ENCODE measurements at regions not wholly inside any gene's neighbourhood (a gene's known extent, or its start where the extent isn't known, plus 50 kb on each side); places are given as distances from the start of the nearest gene placed in this dataset.

DNA sequence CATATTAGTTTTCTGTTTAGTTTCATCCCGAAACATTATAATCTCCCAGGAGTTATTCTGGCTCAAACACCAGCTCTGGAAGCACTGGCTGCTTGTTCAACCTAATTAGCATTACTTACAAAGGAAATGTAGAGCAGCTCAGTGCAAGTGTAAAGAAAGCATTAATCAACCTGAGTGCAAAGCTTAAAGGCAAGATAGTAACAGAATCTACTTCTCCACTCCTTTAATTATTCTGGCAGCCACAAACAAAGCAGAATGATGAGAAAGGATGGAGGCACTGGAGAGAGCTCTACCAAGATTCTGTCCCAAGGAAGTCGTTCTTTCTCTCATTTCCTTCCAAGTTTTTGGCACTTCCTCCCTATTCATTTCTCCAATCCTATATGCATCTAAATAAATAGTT is 1384.0 kb downstream of the ZPLD1 start:
- Histone ChIP-seq H3K4me1 (ENCODE audit: control insufficient read depth in 3 of 3, insufficient read depth in 3 of 3, low read length in 3 of 3) (no peaks in the 10 kb centered on the region), H3K9ac (ENCODE audit: low read depth in 1 of 3, low read length in 3 of 3) (no peak overlapping the region), H3K9me3 (ENCODE audit: control insufficient read depth in 3 of 3, low read length in 3 of 3) (no peaks in the 10 kb centered on the region), H3K36me3 (ENCODE audit: control insufficient read depth in 3 of 3, insufficient read depth in 3 of 3, low read length in 3 of 3) (no peaks in the 10 kb centered on the region), H3K4me3 (ENCODE audit: low read length in 3 of 3) (no peak overlapping the region), H3K27me3 (ENCODE audit: control insufficient read depth in 3 of 3, insufficient read depth in 3 of 3, low read length in 3 of 3) (no peaks in the 10 kb centered on the region), H3K27ac (ENCODE audit: low read depth, low read length) (no peak overlapping the region)

DNA sequence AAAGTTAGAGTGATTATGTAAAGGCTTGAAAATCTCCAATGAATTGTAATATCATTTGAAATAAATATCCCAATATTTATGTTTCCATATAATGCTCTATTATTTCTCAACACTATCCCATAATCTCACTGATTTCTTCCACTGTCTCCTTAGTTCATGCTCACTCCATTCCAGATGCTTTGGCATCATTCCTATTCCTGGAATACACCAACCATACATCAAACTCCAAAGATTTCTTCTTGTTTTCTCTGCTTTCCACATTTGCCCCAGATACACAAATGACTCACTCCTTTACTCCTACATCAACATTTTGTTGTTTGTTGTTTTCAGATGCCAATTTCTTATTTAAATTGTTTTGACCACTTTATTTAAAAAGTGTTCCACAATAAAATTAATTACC is 1390.8 kb downstream of the ZPLD1 start:
- no peak overlapping the region for H3K4me3 ChIP-seq (ENCODE audit: low read length in 3 of 3)
- H3K9ac ChIP-seq (ENCODE audit: low read depth in 1 of 3, low read length in 3 of 3) = no peak overlapping the region
- no peaks in the 10 kb centered on the region for H3K4me1 ChIP-seq (ENCODE audit: control insufficient read depth in 3 of 3, insufficient read depth in 3 of 3, low read length in 3 of 3)
- H3K27me3 ChIP-seq (ENCODE audit: control insufficient read depth in 3 of 3, insufficient read depth in 3 of 3, low read length in 3 of 3) = no peaks in the 10 kb centered on the region
- no peak overlapping the region for H3K27ac ChIP-seq (ENCODE audit: low read depth, low read length)
- no peaks in the 10 kb centered on the region for H3K9me3 ChIP-seq (ENCODE audit: control insufficient read depth in 3 of 3, low read length in 3 of 3)
- H3K36me3 ChIP-seq (ENCODE audit: control insufficient read depth in 3 of 3, insufficient read depth in 3 of 3, low read length in 3 of 3) = no peaks in the 10 kb centered on the region

DNA sequence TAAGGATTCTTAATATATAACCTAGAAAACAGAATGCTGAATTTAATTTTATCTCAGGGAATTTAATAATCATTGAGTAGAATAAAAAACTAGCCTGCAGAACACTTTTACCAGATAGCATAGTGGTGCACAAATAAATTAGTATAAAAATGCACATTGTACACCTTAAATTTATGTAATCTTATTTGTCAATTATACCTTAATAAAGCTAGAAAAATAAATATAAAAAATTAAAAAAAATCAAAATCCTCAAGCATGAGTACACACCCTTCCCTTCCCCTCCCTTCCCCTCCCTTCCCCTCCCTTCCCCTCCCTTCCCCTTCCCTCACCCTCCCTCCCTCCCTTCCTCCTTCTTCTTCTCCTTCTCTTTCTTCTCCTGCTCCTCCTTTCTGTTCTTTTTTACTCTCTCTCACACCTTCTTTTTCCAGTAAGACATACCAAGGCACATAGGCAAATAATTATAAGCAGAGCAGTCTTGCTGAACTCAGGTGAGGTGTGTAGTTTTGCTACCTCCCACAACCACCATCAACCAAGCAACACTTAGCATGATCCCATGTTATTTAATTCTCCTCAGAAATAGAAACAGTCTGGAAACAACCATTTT is 1395.0 kb downstream of the ZPLD1 start:
- Histone ChIP-seq H3K27me3 (ENCODE audit: control insufficient read depth in 3 of 3, insufficient read depth in 3 of 3, low read length in 3 of 3) (no peaks in the 10 kb centered on the region), H3K9me3 (ENCODE audit: control insufficient read depth in 3 of 3, low read length in 3 of 3) (no peaks in the 10 kb centered on the region), H3K27ac (ENCODE audit: low read depth, low read length) (no peak overlapping the region), H3K4me3 (ENCODE audit: low read length in 3 of 3) (no peak overlapping the region), H3K4me1 (ENCODE audit: control insufficient read depth in 3 of 3, insufficient read depth in 3 of 3, low read length in 3 of 3) (no peaks in the 10 kb centered on the region), H3K36me3 (ENCODE audit: control insufficient read depth in 3 of 3, insufficient read depth in 3 of 3, low read length in 3 of 3) (no peaks in the 10 kb centered on the region), H3K9ac (ENCODE audit: low read depth in 1 of 3, low read length in 3 of 3) (no peak overlapping the region)

DNA sequence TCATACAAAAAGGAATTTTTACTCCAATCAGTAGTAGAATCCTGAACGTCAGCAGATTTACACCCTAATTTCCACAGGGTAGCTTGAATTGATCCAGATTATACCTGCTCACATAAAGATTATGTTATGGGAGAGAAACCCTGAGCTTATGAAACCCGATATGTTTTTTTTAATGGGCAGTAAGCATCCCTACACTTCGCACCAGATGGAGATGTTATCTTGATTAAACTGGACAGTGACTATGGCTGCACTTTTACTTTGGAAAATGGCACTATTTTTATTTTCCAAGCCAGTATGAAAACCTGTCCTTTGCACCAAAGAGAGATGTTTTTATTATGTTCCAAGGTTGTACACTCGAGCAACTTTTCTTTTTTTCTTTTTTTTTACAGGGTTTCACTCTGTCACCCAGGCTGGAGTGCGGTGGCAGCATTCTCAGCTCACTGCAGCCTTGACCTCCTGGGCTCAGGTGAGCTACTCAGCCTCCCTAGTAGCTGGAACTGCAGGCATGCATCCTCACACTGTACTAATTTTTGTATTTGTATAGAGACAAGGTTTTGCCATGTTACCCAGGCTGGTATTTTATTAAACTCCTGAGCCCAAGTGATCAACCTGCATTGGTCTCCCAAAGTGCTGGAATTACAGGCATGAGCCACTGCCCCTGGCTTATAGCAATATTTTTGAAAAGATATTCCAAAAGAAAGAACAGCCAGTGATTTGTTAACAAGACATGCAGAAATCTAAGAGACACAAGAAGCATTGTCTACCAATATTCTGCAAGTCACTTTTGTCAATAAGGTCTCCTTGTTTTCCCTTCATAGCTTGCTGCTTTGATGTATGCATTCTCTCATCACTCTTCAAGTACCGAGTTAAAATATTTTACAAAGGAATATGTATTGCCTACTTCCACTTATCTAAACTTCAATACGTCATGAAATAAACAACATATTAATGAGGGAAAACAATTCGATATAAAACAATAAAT is 1412.6 kb downstream of the ZPLD1 start:
- no peak overlapping the region for H3K9ac ChIP-seq (ENCODE audit: low read depth in 1 of 3, low read length in 3 of 3)
- no peak overlapping the region for H3K4me3 ChIP-seq (ENCODE audit: low read length in 3 of 3)
- H3K9me3 ChIP-seq (ENCODE audit: control insufficient read depth in 3 of 3, low read length in 3 of 3) = no peaks in the 10 kb centered on the region
- no peak overlapping the region for H3K27ac ChIP-seq (ENCODE audit: low read depth, low read length)
- H3K36me3 ChIP-seq (ENCODE audit: control insufficient read depth in 3 of 3, insufficient read depth in 3 of 3, low read length in 3 of 3) = no peaks in the 10 kb centered on the region
- no peaks in the 10 kb centered on the region for H3K27me3 ChIP-seq (ENCODE audit: control insufficient read depth in 3 of 3, insufficient read depth in 3 of 3, low read length in 3 of 3)
- no peaks in the 10 kb centered on the region for H3K4me1 ChIP-seq (ENCODE audit: control insufficient read depth in 3 of 3, insufficient read depth in 3 of 3, low read length in 3 of 3)

DNA sequence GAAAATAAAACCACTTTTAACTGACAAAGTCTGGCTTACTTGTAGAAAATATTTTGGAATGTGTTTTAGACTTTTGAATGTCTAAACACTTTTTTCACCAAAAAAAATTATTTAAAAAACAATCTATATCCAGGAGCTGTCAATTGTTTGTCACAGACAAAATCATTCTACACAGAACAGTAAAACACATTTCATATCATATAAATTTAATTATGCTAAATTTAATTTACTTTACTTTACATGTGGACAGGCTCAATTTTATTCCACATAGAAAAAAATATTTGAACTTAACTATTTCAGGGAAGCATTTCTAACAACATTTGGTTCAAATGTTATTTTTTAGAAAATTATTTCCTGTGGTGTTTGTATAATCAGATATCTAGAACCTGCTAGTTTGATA is 1417.0 kb downstream of the ZPLD1 start:
- no peak overlapping the region for H3K4me3 ChIP-seq (ENCODE audit: low read length in 3 of 3)
- no peaks in the 10 kb centered on the region for H3K9me3 ChIP-seq (ENCODE audit: control insufficient read depth in 3 of 3, low read length in 3 of 3)
- H3K36me3 ChIP-seq (ENCODE audit: control insufficient read depth in 3 of 3, insufficient read depth in 3 of 3, low read length in 3 of 3) = no peaks in the 10 kb centered on the region
- no peaks in the 10 kb centered on the region for H3K27me3 ChIP-seq (ENCODE audit: control insufficient read depth in 3 of 3, insufficient read depth in 3 of 3, low read length in 3 of 3)
- H3K9ac ChIP-seq (ENCODE audit: low read depth in 1 of 3, low read length in 3 of 3) = no peak overlapping the region
- no peak overlapping the region for H3K27ac ChIP-seq (ENCODE audit: low read depth, low read length)
- H3K4me1 ChIP-seq (ENCODE audit: control insufficient read depth in 3 of 3, insufficient read depth in 3 of 3, low read length in 3 of 3) = no peaks in the 10 kb centered on the region

DNA sequence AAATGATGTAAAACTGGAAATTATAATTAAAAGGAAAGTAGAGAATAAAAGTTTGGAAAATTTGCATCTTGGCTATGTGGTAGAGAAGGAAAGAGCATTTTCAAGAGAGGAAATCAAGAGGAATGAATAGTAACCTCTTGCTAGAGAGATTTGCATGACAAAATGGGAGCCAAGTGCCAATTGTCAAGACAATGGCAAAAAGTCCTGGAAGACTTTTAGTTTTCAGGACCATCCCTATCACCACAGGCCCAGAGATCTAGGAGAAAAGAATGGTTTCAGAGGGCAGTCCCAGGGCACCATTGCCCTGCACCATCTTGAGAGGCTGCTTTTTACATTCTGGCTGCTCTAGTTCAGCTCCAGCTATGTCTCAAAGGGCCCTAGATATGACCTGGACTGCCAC is 1427.6 kb downstream of the ZPLD1 start:
- Histone ChIP-seq H3K36me3 (ENCODE audit: control insufficient read depth in 3 of 3, insufficient read depth in 3 of 3, low read length in 3 of 3) (no peaks in the 10 kb centered on the region), H3K27me3 (ENCODE audit: control insufficient read depth in 3 of 3, insufficient read depth in 3 of 3, low read length in 3 of 3) (no peaks in the 10 kb centered on the region), H3K4me1 (ENCODE audit: control insufficient read depth in 3 of 3, insufficient read depth in 3 of 3, low read length in 3 of 3) (no peaks in the 10 kb centered on the region), H3K27ac (ENCODE audit: low read depth, low read length) (no peak overlapping the region), H3K4me3 (ENCODE audit: low read length in 3 of 3) (no peak overlapping the region), H3K9me3 (ENCODE audit: control insufficient read depth in 3 of 3, low read length in 3 of 3) (no peaks in the 10 kb centered on the region), H3K9ac (ENCODE audit: low read depth in 1 of 3, low read length in 3 of 3) (no peak overlapping the region)

DNA sequence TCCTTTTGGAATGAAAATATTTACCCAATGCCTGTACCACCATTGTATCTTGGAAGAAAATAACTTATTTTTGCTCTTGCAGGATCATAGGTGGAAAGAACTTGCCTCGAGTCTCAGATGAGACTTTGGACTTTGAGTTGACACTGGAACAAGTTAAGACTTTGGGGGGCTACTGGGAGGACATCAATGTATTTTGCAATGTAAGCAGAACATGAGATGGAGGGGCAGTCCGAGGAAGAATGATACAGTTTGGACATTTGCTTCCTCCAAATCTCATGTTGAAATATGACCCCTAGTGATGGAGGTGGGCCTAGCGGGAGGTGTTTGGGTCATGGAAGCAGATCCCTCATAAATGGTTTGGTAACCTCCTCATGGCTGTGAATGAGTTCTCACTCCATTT is 1428.6 kb downstream of the ZPLD1 start:
- no peaks in the 10 kb centered on the region for H3K27me3 ChIP-seq (ENCODE audit: control insufficient read depth in 3 of 3, insufficient read depth in 3 of 3, low read length in 3 of 3)
- H3K36me3 ChIP-seq (ENCODE audit: control insufficient read depth in 3 of 3, insufficient read depth in 3 of 3, low read length in 3 of 3) = no peaks in the 10 kb centered on the region
- H3K9me3 ChIP-seq (ENCODE audit: control insufficient read depth in 3 of 3, low read length in 3 of 3) = no peaks in the 10 kb centered on the region
- H3K4me1 ChIP-seq (ENCODE audit: control insufficient read depth in 3 of 3, insufficient read depth in 3 of 3, low read length in 3 of 3) = no peaks in the 10 kb centered on the region
- H3K27ac ChIP-seq (ENCODE audit: low read depth, low read length) = no peak overlapping the region
- H3K9ac ChIP-seq (ENCODE audit: low read depth in 1 of 3, low read length in 3 of 3) = no peak overlapping the region
- H3K4me3 ChIP-seq (ENCODE audit: low read length in 3 of 3) = no peak overlapping the region

DNA sequence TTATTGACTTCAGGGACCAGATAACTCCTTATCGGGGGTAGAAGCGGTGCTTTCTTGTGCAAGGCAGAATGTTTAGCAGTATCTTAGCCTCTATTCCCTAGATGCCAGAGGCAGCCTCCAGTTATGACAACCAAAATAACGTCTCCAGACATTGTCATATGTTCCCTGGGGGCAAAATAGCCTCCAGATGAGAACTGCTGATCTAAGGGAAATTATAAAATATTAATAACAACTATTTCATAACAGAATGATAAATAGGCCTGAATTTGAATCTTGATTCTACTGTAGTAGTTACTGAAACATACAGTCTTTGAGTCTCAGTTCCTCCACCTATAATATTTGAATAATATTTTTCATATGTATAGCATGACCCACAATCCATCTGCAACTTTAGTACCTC is 1431.3 kb downstream of the ZPLD1 start:
- Histone ChIP-seq H3K27ac (ENCODE audit: low read depth, low read length) (no peak overlapping the region), H3K4me1 (ENCODE audit: control insufficient read depth in 3 of 3, insufficient read depth in 3 of 3, low read length in 3 of 3) (no peaks in the 10 kb centered on the region), H3K9ac (ENCODE audit: low read depth in 1 of 3, low read length in 3 of 3) (no peak overlapping the region), H3K4me3 (ENCODE audit: low read length in 3 of 3) (no peak overlapping the region), H3K36me3 (ENCODE audit: control insufficient read depth in 3 of 3, insufficient read depth in 3 of 3, low read length in 3 of 3) (no peaks in the 10 kb centered on the region), H3K9me3 (ENCODE audit: control insufficient read depth in 3 of 3, low read length in 3 of 3) (no peaks in the 10 kb centered on the region), H3K27me3 (ENCODE audit: control insufficient read depth in 3 of 3, insufficient read depth in 3 of 3, low read length in 3 of 3) (no peaks in the 10 kb centered on the region)

DNA sequence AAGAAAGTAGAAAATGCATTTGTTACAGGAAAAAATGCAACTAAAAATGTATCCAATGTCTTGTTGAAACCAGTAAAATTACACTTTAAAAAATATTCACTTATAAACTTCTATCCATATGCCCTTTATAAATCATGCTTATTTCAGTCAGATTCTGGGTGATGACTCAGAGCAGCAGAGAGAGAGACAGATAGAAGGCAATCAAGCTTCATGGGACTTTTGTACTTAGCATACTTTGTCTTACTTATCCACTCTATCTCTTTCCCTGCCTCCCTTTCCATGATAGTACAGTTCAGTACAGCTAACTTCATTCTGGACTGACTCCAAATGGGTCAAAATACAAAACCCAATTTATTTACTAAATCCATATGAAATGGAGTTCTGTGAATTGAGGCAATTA is 1438.2 kb downstream of the ZPLD1 start:
- no peaks in the 10 kb centered on the region for H3K36me3 ChIP-seq (ENCODE audit: control insufficient read depth in 3 of 3, insufficient read depth in 3 of 3, low read length in 3 of 3)
- no peaks in the 10 kb centered on the region for H3K9me3 ChIP-seq (ENCODE audit: control insufficient read depth in 3 of 3, low read length in 3 of 3)
- no peak overlapping the region for H3K27ac ChIP-seq (ENCODE audit: low read depth, low read length)
- H3K4me1 ChIP-seq (ENCODE audit: control insufficient read depth in 3 of 3, insufficient read depth in 3 of 3, low read length in 3 of 3) = no peaks in the 10 kb centered on the region
- no peak overlapping the region for H3K9ac ChIP-seq (ENCODE audit: low read depth in 1 of 3, low read length in 3 of 3)
- no peaks in the 10 kb centered on the region for H3K27me3 ChIP-seq (ENCODE audit: control insufficient read depth in 3 of 3, insufficient read depth in 3 of 3, low read length in 3 of 3)
- H3K4me3 ChIP-seq (ENCODE audit: low read length in 3 of 3) = no peak overlapping the region

DNA sequence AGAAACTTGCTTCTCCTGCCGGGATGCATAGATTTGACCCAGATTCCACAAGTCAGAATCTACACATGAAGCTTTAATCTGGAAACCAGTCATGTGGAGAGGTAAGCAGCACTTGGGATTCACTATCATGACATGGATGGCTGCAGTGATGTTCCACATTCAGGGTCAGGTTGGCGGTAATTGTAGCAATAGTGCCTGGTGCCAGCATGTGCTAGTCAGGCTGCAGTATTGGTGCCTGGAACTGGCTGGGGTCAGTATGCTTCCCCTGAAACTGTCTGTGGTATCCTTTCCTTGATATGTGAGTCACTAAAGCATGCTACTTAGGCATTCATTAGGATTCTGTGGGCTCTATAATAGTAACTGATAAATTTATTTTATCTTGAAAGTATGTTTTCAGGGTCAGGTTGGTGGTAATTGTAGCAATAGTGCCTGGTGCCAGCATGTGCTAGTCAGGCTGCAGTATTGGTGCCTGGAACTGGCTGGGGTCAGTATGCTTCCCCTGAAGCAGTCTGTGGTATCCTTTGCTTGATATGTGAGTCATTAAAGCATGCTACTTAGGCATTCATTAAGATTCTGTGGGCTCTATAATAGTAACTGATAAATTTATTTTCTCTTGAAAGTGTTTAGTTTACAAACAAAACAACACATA is 1439.2 kb downstream of the ZPLD1 start:
- H3K4me1 ChIP-seq (ENCODE audit: control insufficient read depth in 3 of 3, insufficient read depth in 3 of 3, low read length in 3 of 3) = no peaks in the 10 kb centered on the region
- no peak overlapping the region for H3K9ac ChIP-seq (ENCODE audit: low read depth in 1 of 3, low read length in 3 of 3)
- H3K4me3 ChIP-seq (ENCODE audit: low read length in 3 of 3) = no peak overlapping the region
- H3K27ac ChIP-seq (ENCODE audit: low read depth, low read length) = no peak overlapping the region
- no peaks in the 10 kb centered on the region for H3K9me3 ChIP-seq (ENCODE audit: control insufficient read depth in 3 of 3, low read length in 3 of 3)
- no peaks in the 10 kb centered on the region for H3K27me3 ChIP-seq (ENCODE audit: control insufficient read depth in 3 of 3, insufficient read depth in 3 of 3, low read length in 3 of 3)
- no peaks in the 10 kb centered on the region for H3K36me3 ChIP-seq (ENCODE audit: control insufficient read depth in 3 of 3, insufficient read depth in 3 of 3, low read length in 3 of 3)

Measured in skeletal muscle tissue (tissue), 3 donors.